Stimulated activated CD8-positive, alpha-beta memory T cell treated with anti-CD3 and anti-CD28 coated beads, Interleukin-4, amount 100 ng/mL, for 48 hours (primary cell): ENCODE measurements at regions not wholly inside any gene's neighbourhood (a gene's known extent, or its start where the extent isn't known, plus 50 kb on each side); places are given as distances from the start of the nearest gene placed in this dataset.
A peak's percentile ranks its signal among the peaks of the same experiment; 100 is the strongest.
"Not testable (repeated sequence)": the region's sequence is repeated elsewhere in the genome, so short reads cannot be mapped to it uniquely, and the experiment has no call there.

Experiments used
- DNase-seq: peaks from one replicate; pipeline ENCODE4 v3.0.0-alpha.2; 2020

GRCh38 chr17:43345515-43345914, 53.3 kb upstream of the ARL4D start:
- not testable (repeated sequence) for DNase-seq

GRCh38 chr17:43344685-43345084, 54.1 kb upstream of the ARL4D start:
- DNase-seq, result no peak

DNA sequence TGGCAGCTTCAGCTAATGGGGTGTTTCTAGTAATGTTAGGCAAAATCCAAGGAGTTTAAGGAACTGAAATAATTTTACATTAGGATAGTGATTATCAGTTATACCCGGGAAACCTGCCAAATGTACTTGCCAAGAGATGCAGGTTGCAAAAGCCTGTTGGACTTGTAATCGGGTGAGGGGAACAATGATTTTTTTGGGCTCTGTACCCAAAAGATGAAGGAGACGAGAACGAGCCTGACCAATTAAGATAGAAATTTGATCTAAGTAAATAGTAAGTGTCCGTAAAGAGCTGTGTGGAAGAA, 56.3 kb upstream of the ARL4D start:
- DNase-seq, result no peak

DNA sequence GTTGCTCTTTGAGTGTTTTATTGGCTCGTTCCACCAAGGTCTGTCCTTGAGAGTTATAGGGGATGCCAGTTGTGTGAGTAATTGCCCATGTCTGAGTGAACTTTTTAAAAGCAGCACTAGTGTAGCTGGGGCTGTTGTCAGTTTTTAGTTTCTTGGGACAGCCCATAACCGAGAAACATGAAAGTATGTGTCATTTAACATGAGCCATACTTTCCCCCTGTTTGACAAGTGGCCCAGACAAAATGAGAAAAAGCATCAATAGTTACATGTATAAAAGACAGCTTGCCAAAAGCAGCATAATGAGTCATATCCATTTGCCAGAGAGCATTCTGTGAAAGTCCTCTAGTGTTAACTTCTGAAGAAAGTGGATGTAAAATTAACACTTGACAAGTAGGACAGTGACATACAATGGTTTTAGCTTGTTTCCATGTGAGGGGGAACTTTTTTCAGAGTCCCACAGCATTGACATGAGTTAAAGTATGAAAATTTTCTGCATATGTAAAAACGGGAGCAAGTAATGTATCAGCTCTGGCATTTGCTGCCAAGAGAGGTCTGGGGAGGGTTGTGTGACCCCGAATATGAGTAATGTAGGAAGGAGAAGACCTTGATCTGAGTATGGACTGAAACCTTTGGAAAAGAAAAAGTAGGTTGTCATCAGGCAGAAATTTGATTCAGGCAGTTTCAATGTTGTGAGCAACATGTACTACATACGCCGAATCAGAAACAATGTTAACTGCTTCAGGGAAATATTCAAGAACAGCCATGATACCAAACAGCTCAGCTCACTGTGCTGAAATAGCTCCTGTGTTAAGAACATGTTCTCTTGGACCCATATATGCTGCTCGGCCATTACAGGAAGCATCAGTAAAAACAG, 56.8 kb upstream of the ARL4D start:
- DNase-seq, result no peak

DNA sequence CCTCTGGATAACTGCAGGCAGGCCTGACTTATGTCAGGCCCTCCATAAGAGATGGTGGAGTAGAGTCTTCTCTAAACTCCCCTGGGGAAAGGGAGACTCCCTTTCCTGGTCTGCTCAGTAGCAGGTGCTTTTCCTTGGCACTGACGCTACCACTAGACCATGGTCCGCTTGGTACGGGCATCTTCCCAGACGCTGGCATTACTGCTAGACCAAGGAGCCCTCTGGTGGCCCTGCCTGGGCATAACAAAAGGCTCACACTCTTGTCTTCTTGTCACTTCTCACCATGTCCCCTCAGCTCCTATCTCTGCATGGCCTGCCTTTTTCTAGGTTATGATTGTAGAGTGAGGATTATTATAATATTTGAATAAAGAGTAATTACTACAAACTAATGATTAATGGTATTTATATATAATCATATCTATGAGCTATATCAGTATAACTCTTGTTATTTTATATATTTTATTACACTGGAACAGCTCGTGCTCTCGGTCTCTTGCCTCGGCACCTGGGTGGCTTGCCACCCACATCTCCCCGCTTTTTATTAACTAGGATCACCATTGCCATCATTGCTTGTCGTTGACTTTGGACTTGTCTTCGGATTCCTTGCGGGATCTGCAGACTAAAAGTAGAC, 59.8 kb upstream of the ARL4D start:
- peak; percentile 77 for DNase-seq

- no peak for DNase-seq
Observed at GRCh38 chr17:43337684-43338428, 60.9 kb upstream of the ARL4D start.

DNA sequence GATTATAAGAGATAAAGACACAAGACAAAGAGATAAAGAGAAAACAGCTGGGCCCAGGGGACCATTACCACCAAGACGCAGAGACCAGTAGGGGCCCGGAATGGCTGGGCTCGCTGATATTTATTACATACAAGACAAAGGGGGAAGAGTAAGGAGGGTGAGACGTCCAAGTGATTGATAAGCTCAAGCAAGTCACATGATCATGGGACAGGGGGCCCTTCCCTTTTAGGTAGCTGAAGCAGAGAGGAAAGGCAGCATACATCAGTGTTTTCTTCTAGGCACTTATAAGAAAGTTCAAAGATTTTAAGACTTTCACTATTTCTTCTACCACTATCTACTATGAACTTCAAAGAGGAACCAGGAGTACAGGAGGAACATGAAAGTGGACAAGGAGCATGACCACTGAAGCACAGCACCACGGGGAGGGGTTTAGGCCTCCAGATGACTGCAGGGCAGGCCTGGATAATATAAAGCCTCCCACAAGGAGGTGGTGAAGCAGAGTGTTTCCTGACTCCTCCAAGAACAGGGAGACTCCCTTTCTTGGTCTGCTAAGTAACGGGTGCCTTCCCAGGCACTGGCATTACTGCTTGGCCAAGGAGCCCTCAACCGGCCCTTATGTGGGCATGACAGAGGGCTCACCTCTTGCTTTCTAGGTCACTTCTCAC, 63.9 kb upstream of the ARL4D start:
- no peak for DNase-seq

GRCh38 chr17:43333433-43333943, 65.3 kb upstream of the ARL4D start:
- no peak for DNase-seq

DNA sequence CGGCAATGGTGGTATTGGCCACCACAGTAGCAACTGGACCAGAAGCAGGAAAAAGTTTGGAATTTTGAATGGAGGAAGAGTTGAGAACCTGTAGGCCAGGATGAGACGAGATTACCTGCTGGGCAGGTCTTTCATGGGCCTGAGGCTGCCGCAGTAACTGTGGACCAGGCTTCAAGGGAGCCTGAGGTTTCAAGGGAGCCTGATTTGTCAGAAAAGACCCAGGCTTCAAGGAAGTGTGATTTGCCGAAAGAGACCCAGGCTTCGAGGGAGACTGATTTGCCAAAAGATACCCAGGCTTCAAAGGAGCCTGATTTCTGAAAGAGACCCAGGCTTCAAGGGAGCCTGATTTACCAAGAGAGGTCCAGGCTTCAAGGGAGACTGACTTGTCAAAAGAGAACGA, 66.6 kb upstream of the ARL4D start:
- no peak for DNase-seq

DNA sequence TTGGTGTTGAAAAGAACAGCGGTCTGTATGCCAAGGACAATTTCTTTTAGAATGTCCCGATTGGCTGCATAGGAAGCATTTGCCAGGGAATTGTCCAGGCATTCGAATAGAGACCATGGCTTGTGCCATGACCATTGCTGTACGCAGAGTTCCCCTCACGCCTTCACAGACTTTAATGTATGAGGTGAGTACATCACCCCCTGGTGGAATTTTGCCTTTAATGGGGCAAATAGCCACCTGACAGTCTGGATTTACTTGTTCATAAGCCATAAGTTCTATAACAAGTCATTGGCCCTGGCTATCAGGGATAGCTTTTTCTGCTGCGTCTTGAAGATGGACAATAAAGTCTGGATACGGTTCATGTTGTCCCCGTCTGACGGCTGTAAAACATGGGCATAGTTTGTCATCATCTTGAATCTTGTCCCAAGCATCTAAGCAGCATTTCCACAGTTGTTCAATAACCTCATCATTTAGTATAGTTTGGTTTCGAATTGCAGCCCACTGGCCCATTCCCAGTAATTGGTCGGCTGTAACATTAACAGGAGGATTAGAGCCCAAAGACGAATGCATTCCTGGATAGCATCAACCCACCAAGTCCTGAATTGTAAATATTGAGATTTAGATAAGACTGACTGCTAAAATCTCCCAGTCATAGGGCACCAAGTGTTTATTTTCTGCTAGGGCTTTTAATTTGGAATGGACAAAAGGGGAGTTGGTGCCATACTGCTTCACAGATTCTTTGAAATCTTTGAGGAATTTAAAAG, 67.7 kb upstream of the ARL4D start:
- DNase-seq, result no peak

- no peak for DNase-seq
Observed at GRCh38 chr17:43329183-43329582, 69.6 kb upstream of the ARL4D start.

DNA sequence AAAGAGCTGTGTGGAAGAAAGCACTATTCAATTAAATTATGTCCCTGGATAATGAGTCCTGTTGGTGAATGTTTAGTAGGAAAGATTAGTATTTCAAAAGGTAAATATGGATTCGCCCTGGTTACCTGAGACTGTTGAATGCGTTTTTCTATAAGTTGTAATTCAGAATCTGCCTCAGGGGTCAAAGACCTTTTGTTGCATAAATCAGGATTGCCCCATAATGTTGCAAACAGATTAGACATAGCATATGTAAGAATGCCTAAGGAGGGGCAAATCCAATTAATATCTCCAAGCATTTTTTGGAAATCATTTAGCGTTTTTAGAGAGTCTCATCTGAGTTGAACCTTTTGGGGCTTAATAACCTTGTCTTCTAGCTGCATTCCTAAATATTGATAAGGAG, 70.1 kb upstream of the ARL4D start:
- DNase-seq, result no peak

GRCh38 chr17:43327834-43328420, 70.9 kb upstream of the ARL4D start:
- DNase-seq, result no peak

- no peak for DNase-seq
Observed at GRCh38 chr17:43327421-43327820, 71.4 kb upstream of the ARL4D start.

GRCh38 chr17:43326490-43327275, 72.1 kb upstream of the ARL4D start:
- DNase-seq, result no peak

DNA sequence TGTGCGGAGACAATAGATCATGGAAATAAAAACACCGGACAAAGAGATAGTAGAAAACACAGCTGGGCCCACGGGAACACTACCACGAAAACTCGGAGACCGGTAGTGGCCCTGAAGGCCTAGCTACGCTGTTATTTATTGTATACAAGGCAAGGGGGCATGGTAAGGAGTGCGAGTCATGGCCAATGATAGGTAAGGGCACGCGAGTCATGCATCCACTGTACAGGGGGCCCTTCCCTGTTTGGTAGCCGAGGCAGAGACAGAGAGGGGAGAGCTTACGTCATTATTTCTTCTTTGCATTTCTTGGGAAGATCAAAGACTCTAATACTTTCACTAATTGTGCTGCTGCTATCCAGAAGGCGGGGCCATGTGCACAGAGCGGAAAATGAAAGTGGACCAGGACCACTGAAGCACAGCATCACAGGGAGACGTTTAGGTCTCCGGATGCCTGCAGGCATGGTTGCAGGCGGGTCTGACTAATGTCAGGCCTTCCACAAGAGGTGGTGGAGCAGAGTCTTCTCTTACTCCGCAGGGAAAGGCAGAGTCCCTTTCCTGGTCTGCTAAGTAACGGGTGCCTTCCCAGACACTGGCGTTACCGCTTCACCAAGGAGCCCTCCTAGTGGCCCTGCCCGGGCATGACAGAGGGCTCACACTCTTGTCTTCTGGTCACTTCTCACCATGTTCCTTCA, 74.4 kb upstream of the ARL4D start:
- no peak for DNase-seq

DNA sequence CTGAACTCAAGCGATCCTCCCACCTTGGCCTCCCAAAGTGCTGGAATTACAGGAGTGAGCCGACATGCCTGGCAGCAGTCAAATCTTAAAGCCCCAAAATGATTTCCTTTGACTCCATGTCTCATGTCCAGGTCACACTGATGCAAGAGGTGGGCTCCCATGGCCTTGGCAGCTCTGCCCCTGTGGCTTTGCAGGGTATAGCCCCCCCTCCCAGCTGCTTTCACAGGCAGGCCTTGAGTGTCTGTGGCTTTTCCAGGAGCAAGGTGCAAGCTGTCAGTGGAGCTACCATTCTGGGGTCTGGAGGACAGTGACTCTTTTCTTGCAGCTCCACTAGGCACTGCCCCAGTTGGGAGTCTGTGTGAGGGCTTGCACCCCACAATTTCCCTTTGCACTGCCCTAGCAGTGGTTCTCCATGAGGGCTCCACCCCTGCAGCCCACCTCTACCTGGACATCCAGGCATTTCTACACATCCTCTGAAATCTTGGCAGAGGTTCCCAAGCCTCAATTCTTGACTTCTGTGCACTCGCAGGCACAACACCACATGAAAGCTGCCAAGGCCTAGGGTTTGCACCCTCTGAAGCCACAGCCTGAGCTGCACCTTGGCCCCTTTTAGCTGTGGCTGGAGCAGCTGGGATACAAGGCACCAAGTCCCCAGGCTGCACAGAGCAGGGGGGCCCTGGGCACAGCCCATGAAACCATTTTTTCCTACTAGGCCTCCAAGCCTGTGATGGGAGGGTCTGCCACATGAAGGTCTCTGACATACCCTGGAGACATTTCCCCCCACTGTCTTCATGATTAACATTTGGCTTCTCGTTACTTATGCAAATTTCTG, 79.3 kb upstream of the ARL4D start:
- no peak for DNase-seq

GRCh38 chr17:43316522-43317142, 82.2 kb upstream of the ARL4D start:
- DNase-seq, result no peak

DNA sequence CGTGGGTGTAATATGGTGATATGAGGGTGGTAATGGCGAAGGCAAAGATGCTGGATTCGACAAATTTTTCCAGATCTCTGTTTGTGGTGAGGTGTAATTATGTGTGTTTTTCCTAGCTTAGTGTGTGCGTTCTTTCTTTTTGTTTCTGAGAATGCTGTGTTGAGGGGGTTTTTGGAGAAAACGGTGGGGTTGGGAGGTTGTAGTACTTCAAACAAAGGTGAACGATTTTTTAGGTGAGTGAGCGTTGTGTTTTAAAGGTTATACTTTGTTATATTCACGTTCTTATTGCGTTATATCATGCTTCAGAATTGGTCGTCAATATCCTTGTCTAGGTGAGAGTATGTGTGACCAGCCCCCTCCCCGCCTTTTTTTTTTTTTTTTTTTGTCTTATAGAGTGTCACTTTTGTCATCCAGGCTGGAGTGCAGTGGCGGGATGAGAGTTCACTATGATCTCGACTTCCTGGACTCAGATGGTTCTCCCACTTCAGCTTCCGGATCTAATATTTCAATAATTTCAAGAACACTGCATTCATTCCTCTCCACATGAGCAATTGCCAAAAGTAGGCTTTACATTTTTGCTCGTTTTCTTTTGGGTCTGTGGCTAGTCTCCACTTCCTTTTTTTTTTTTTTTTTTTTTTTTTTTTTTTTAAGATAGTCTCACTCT, 82.2 kb upstream of the RNU2-1 start:
- DNase-seq, result no peak
